KBM-7 (cell line): ENCODE measurements at regions not wholly inside any gene's neighbourhood (a gene's known extent, or its start where the extent isn't known, plus 50 kb on each side); places are given as distances from the start of the nearest gene placed in this dataset.
"Not testable (repeated sequence)": the region's sequence is repeated elsewhere in the genome, so short reads cannot be mapped to it uniquely, and the experiment has no call there.

Experiments used
- DNase-seq: peaks from one replicate; pipeline ENCODE4 v3.0.0-alpha.2; 2015
- in situ Hi-C: fragments of 300-500 bp; cut with MboI; formaldehyde crosslinking; loops from 2 replicates; pipeline ENCODE4 v1.14.3; 2020; ENCODE audit warnings: low sequenced_read_pairs, low pct_unique_long_range_greater_than_20kb, mixed read lengths

DNA sequence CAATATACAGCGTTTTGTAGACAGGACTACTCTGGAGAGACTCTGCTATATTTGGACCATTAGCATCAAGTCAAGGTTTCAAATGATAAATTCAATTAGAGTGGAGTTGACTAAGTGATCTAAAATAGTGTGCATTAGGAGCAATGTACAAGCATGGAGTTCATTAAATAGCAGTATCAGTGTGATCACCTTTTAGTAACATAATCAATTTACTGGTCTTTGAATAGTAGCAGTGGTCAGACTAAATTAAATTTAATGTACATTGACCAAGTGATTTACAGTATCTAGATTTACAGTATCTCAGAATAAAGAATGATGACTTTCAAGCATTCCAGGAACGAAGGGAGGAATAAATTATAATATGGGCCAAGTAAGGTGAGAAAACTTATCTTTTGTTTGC is 489.6 kb upstream of the ADGRL4 start:
- DNase-seq, result no peak
- in situ Hi-C loops, result no loop called here

DNA sequence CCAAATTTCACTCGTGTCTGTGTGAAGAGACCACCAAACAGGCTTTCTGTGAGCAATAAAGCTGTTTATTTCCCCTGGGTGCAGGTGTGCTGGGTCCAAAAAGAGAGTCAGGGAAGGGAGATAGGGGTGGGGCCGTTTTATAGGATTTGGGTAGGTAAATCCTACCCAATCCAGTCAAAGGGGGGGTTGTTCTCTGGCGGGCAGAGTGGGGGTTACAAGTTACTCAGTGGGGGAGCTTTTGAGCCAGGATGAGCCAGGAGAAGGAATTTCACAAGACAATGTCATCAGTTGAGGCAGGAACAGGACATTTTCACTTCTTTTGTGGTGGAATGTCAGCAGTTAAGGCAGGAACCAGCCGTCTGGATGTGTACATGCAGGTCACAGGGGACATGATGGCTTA is 487.2 kb upstream of the ADGRL4 start:
- in situ Hi-C loops, result not testable (repeated sequence)

GRCh38 chr1:79488572-79489121 is 482.1 kb upstream of the ADGRL4 start:
- DNase-seq, in situ Hi-C loops: not testable (repeated sequence)

More for the DNA sequence above, 487.2 kb upstream of the ADGRL4 start:
- not testable (repeated sequence) for DNase-seq

DNA sequence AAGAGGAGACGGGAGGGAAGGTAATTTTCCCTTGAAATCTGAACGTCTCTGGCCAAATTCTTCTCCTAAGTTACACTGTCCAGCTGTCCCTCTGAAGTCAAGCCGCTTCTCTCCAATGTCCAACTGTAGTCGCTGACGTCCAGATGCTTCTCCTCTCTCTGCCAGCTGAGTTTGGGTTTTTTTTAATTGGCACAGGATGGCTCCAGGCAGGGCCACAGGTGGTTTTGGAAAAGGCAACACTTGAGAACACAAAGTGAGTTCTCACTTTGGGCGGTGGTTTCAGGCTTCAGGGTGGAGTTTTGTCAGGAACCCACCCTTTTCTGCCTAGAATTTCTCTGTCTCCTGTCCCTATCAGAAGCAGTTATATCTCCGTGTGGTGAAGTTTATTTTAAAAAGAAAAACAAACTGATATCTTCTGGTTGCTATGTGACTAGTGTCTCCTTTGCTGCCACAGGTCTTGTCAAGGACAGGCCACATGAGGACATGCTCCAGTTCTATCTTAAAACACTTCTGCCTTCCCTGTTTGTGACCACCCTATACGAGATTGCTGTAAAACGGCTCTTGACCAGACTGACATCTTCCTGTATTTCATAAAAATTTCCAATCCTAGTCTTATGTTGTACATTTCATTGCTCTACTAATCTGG is 472.3 kb upstream of the ADGRL4 start:
- DNase-seq, result no peak
- in situ Hi-C loops, result no loop called here

- in situ Hi-C loops, result no loop called here
- no peak for DNase-seq
Observed at GRCh38 chr1:79478160-79478559, 471.6 kb upstream of the ADGRL4 start.

DNA sequence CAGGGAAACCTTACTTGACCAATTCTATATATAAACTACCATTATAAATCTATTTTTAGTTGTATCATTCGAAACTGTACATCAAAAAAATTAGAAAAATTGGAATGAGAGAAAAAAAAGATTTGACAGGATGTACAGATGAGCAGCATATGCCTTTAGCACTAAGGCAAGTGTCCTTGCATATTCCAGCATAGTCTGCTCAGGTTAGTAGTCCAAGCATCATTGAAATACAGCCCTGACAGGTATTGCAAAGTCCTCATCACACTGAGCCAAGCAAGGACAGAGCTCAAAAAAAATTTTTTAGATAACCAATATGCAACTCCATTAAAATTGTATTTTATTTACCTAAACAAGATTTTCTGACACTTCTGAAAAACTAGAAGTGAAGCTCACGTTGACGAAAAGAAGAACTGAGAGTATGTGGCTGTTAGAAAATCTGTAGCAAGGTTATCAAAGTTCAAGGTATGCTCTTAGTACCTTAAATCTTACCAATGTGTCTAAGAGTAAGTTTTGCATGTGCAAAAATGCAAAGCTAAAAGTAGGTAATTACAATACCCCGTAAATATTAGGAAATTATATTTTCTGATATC is 465.6 kb upstream of the ADGRL4 start:
- no peak for DNase-seq
- in situ Hi-C loops, result no loop called here

- DNase-seq, result no peak
- in situ Hi-C loops, result no loop called here
Observed at GRCh38 chr1:79469139-79469538, 462.6 kb upstream of the ADGRL4 start.

DNA sequence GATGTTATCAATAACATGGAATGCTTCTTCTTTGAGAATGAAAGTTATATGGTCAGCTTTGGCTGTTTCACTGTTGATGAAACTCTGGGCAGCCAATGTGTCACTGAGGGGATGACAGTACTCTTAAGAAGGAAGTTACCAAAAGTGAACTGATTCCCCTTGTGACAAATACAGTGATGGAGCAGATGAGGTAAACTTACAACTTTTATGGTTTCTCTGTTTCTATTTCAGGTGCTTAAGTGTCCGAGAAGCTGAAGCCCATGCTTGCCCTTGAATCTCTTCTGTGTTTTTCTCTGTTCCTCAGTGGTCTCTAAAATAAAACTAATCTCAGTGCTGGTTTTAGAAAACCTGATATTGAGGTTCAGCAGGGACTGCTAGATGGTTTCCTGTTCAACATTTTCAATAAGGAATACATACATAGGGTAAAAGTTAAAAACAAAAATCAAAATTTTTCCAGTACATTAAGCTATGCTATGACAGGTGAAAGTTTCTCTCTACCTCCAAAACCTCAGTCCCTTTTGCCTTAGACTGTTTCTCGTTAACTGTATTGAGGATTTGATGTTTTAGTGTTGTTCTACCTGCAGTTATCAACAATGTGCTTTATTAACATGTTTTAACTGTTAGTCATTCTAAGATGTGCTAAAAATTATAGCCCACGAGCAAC is 454.4 kb upstream of the ADGRL4 start:
- no peak for DNase-seq

DNA sequence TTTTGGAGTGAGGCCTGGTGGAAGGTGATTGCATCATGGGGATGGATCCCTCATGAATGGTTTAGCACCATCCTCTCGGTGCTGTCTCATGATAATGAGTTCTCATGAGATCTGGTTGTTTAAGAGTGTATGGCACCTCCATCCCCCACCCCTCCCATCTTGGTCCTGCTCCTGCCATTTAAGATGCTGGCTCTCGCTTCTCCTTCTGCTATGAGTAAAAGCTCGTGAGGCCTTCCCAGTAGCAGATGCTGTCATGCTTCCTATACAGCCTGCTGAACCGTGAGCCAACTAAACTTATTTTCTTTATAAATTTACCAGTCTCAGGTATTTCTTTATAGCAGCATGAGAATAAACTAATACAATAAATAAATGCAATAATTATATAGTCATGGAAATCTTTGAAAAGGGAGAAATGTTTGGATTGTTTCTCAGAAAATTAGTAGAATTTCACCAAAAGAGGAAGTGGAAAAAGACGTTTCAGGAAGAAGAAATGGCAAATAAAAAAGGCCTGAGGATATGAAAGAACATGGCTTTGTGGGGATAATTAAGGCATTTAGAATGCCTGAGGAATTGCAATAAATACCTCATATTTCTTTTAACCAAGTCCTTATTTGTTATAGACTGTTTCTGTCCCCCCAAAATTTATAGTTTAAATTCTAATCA is 451.2 kb upstream of the ADGRL4 start:
- peak; percentile 0 for DNase-seq
- in situ Hi-C loops, result no loop called here

More for the DNA sequence above, 454.4 kb upstream of the ADGRL4 start:
- in situ Hi-C loops, result no loop called here

DNA sequence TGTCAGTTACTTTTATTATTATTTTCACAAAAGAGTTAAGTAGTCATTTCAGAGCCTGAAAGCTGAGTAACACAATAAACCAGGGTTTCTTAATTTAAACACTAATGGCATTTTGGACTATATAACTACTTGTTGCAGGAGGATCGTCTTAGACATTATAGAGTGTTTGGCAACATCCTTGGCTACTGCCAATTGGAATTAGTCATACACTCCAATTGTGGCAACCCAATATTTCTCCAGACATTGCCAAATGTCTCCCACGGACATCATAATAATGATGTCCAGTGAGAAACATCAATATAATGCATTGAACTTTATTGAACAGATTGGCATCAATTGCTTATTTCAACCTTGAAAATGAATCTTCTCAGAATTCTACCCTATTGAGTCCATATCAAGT is 441.9 kb upstream of the ADGRL4 start:
- in situ Hi-C loops, result no loop called here
- DNase-seq, result no peak

DNA sequence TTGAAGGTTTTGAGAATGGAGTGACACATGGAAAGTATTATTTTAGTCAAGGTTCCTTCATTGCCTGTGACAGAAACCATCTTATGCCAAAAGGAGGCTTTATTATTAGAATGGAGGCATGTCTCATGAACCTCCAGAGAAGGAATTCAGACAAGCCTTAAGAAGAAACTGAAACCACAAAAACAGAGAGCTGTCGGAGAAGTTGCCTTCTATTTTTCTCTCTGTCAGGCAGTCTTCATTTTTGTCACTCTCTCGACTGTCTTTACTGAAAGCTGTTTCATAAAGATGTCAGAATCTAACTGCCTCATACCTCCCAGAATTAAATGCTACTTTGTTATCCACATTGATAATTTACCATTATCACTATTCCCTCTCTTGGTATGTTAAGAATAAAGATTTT is 434.7 kb upstream of the ADGRL4 start:
- no peak for DNase-seq
- in situ Hi-C loops, result no loop called here

GRCh38 chr1:79437540-79437939 is 431.0 kb upstream of the ADGRL4 start:
- in situ Hi-C loops, result no loop called here
- DNase-seq, result no peak

DNA sequence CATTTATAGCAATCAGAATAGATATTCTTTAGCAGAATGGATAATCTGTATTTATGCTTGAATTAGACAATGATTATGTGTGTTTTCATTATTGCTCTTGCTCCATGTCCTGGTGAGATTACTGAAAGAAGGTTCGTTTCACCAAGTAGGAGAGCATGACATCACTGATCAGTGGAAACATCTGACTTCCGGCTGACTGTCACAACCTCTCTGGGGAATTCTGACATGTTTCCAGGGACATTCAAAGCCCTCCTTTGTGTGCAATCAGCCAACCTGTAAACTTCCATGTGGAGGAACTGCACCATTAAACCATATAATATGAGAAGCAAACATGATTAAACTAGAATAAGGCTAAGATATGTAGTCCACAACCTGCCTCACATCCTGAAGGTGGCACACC is 424.8 kb upstream of the ADGRL4 start:
- in situ Hi-C loops, result no loop called here
- DNase-seq, result no peak

DNA sequence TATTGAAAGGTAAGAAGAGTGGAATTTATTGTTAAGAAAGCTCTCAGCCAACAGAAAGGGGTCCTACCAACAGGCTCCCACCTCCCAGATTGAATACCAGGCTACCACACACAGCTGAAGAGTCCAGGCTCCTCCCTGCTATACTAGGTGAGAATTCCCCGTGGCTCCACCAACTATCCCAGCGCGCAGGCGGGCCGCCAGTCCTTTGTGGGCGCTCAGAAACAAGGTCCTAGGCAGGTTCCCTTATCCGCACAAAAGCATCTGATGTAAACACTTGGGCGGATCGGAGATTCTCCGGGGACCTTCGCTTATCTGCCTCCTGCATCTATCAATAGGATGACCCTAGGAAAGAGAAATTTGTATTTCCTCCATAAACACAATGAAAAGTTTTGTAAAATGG is 423.9 kb upstream of the ADGRL4 start:
- no peak for DNase-seq
- in situ Hi-C loops, result no loop called here

DNA sequence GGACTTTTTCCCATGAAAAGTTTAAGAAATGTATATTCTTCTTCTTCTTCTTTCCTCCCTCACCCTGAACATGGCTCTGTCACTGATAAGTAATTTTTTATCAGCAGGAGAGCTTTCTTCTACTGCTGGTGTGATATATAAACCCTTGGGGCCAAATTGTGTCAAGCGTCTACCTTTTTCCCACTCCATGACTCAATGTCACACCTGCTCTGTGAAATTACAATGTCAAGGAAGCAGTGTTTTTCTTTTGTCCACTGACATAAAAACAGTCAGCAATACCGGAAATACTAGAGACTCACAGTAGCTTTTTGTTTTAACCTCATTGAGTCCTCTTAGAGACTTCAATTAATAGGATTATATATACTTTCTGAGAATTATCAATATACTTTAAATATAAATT is 416.2 kb upstream of the ADGRL4 start:
- in situ Hi-C loops, result no loop called here
- DNase-seq, result no peak

- in situ Hi-C loops, result no loop called here
- DNase-seq, result no peak
Observed at GRCh38 chr1:79398501-79398900, 392.0 kb upstream of the ADGRL4 start.

DNA sequence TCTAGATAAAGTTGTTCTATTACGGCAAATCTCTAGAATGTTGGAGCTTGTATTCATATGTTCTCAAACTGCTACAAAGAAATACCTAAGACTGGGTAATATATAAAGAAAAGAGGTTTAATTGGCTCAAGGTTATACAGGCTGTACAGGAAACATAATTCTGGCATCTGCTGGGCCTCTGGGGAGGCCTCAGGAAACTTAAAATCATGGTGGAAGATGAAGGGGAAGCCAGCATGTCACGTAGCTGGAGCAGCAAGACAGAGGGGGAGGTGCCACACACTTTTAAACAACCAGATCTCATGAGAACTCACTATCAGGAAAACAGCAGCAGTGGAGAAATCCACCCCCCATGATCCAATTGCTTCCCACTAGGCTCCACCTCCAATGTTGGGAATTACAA is 390.4 kb upstream of the ADGRL4 start:
- no peak for DNase-seq
- in situ Hi-C loops, result no loop called here

DNA sequence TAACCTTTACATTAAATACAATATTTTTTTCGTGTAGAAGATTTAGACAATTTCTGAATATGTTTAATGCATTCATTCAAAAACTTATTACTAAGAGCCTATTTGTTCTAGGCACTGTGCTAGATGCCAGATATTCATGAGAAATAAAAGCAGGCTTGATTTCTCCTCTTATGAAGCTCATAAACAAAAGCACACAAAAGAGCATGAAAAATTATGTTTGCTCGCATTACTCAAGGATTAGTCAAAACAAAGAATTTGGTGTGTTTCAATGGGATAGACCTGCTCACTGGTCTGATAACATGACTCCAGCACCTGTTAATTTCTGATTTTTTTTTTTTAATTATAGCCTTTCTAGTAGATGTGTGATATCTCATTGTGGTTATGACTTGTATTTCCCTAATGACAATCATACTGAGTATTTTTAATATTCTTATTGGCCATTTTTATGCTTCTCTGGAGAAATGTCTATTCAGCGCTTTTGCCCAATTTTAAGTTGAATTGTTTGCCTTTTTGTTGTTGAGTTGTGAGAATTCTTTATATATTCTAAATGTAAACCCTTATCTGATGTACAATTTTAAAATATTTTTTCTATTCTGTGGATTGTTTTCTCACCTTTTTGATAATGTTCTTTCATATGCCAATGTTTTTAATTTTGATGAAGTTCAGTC is 382.3 kb upstream of the ADGRL4 start:
- no peak for DNase-seq
- in situ Hi-C loops, result no loop called here

GRCh38 chr1:79386730-79387129 is 380.2 kb upstream of the ADGRL4 start:
- in situ Hi-C loops, result no loop called here
- DNase-seq, result no peak
